Neural progenitor cell (in vitro differentiated cells): ENCODE measurements at regions not wholly inside any gene's neighbourhood (a gene's known extent, or its start where the extent isn't known, plus 50 kb on each side); places are given as distances from the start of the nearest gene placed in this dataset.

Experiments
- DNase-seq: peaks from one replicate; pipeline ENCODE4 v3.0.0-alpha.2; 2016; ENCODE audit warnings: low spot score
- H2AFZ ChIP-seq: fragments of 200-600 bp; sonication (generic); replicated peaks from 2 replicates; pipeline ENCODE4 v1.6.1; 2016; ENCODE audit warnings: antibody characterized with exemption
- H3F3A ChIP-seq: fragments of 200-600 bp; sonication (generic); 2 replicates; pipeline ENCODE4 v1.6.1; 2016; ENCODE audit warnings: antibody characterized with exemption, low read depth
- H3K27ac ChIP-seq: fragments of 200-600 bp; sonication (generic); 2 replicates; pipeline ENCODE4 v1.5.1; 2016; ENCODE audit warnings: mild to moderate bottlenecking
- H3K27me3 ChIP-seq: fragments of 200-600 bp; sonication (generic); 2 replicates; pipeline ENCODE4 v1.6.1; 2016; ENCODE audit warnings: mild to moderate bottlenecking, moderate library complexity
- H3K36me3 ChIP-seq: fragments of 200-600 bp; sonication (generic); 2 replicates; pipeline ENCODE4 v1.5.1; 2016
- H3K4me1 ChIP-seq: fragments of 200-600 bp; sonication (generic); 2 replicates; pipeline ENCODE4 v1.6.1; 2016; ENCODE audit warnings: mixed run types
- H3K4me2 ChIP-seq: fragments of 200-600 bp; sonication (generic); 2 replicates; pipeline ENCODE4 v1.6.1; 2016
- H3K4me3 ChIP-seq: fragments of 200-600 bp; sonication (generic); 2 replicates; pipeline ENCODE4 v1.5.1; 2016
- H3K79me2 ChIP-seq: fragments of 200-600 bp; sonication (generic); 2 replicates; pipeline ENCODE4 v1.6.1; 2016; ENCODE audit warnings: low read depth
- H3K9ac ChIP-seq: fragments of 200-600 bp; sonication (generic); 2 replicates; pipeline ENCODE4 v1.6.1; 2016
- H3K9me3 ChIP-seq: fragments of 200-600 bp; sonication (generic); 2 replicates; pipeline ENCODE4 v1.5.1; 2016; ENCODE audit warnings: low read depth
- H4K20me1 ChIP-seq: fragments of 200-600 bp; sonication (generic); 2 replicates; pipeline ENCODE4 v1.6.1; 2016; ENCODE audit warnings: low read depth
- H3K27ac Mint-ChIP-seq: 3 replicates; pipeline ENCODE4 v1.8.0; 2021; ENCODE audit warnings: mixed read lengths
- H3K27me3 Mint-ChIP-seq: 2 replicates; pipeline ENCODE4 v1.8.0; 2022; ENCODE audit warnings: low read depth, mild to moderate bottlenecking, inconsistent platforms, moderate library complexity, mixed read lengths; ENCODE audit not compliant: insufficient read depth
- H3K36me3 Mint-ChIP-seq: 3 replicates; pipeline ENCODE4 v1.8.0; 2021; ENCODE audit warnings: mixed read lengths
- H3K4me1 Mint-ChIP-seq: 3 replicates; pipeline ENCODE4 v1.8.0; 2021; ENCODE audit warnings: mixed read lengths
- H3K4me3 Mint-ChIP-seq: 3 replicates; pipeline ENCODE4 v1.8.0; 2021; ENCODE audit warnings: mild to moderate bottlenecking, moderate library complexity, mixed read lengths
- H3K9me3 Mint-ChIP-seq: 3 replicates; pipeline ENCODE4 v1.8.0; 2020; ENCODE audit warnings: mixed read lengths
- EZH2 ChIP-seq: fragments of 200-600 bp; sonication (generic); IDR thresholded peaks from 2 replicates; pipeline ENCODE4 v1.6.1; 2017; ENCODE audit warnings: antibody characterized with exemption, mild to moderate bottlenecking, moderate library complexity
- EZH2phosphoT487 ChIP-seq: fragments of 200-600 bp; sonication (generic); IDR thresholded peaks from 2 replicates; pipeline ENCODE4 v1.6.1; 2017; ENCODE audit warnings: antibody characterized with exemption
- TF ChIP-seq, protein P1 (sequence below): fragments of 200-600 bp; sonication (generic); IDR thresholded peaks from 2 replicates; pipeline ENCODE4 v1.5.1; 2017; ENCODE audit warnings: antibody characterized with exemption, mild to moderate bottlenecking

DNA sequence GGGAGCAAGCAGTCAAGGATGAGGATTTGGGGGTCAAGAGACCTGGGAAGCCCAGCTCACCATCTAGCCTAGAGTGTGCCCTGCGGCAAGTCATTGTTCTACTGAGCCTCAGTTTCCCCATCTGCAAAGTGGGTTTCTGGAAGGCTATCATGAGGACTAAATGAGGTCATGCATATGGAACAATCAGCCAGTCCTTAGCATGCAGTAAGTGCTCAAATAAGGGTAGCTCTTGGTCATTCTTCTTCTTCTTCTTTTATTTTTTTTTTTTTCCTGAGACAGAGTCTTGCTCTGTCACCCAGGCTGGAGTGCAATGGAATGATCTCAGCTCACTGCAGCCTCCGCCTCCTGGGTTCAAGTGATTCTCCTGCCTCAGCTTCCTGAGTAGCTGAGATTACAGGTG lies 99.9 kb upstream of the RUNX3 start:
- no peak overlapping the region for H3K4me2 ChIP-seq
- H3K4me1 Mint-ChIP-seq: peaks cover 8% of the 10 kb centered on the region
- H3K27me3 Mint-ChIP-seq: peaks cover 4% of the 10 kb centered on the region
- H3K4me3 Mint-ChIP-seq: no peak overlapping the region
- no peak for TF ChIP-seq EZH2phosphoT487
- TF ChIP-seq EZH2: no peak
- TF ChIP-seq, protein P1, sequence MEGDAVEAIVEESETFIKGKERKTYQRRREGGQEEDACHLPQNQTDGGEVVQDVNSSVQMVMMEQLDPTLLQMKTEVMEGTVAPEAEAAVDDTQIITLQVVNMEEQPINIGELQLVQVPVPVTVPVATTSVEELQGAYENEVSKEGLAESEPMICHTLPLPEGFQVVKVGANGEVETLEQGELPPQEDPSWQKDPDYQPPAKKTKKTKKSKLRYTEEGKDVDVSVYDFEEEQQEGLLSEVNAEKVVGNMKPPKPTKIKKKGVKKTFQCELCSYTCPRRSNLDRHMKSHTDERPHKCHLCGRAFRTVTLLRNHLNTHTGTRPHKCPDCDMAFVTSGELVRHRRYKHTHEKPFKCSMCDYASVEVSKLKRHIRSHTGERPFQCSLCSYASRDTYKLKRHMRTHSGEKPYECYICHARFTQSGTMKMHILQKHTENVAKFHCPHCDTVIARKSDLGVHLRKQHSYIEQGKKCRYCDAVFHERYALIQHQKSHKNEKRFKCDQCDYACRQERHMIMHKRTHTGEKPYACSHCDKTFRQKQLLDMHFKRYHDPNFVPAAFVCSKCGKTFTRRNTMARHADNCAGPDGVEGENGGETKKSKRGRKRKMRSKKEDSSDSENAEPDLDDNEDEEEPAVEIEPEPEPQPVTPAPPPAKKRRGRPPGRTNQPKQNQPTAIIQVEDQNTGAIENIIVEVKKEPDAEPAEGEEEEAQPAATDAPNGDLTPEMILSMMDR: no peak
- no peaks in the 10 kb centered on the region for H3K36me3 ChIP-seq
- H3K4me1 ChIP-seq: peaks cover 6% of the 10 kb centered on the region
- no peak overlapping the region for H3K4me3 ChIP-seq
- no peaks in the 10 kb centered on the region for H3F3A ChIP-seq
- no peaks in the 10 kb centered on the region for H4K20me1 ChIP-seq
- no peaks in the 10 kb centered on the region for H3K36me3 Mint-ChIP-seq
- no peak overlapping the region for H3K9ac ChIP-seq
- no peaks in the 10 kb centered on the region for H3K79me2 ChIP-seq
- DNase-seq: no peak
- no peak overlapping the region for H3K27ac ChIP-seq
- no peak overlapping the region for H3K27ac Mint-ChIP-seq
- no peaks in the 10 kb centered on the region for H3K9me3 Mint-ChIP-seq
- H3K9me3 ChIP-seq: no peaks in the 10 kb centered on the region
- H3K27me3 ChIP-seq: no peaks in the 10 kb centered on the region
- H2AFZ ChIP-seq: no peak overlapping the region

DNA sequence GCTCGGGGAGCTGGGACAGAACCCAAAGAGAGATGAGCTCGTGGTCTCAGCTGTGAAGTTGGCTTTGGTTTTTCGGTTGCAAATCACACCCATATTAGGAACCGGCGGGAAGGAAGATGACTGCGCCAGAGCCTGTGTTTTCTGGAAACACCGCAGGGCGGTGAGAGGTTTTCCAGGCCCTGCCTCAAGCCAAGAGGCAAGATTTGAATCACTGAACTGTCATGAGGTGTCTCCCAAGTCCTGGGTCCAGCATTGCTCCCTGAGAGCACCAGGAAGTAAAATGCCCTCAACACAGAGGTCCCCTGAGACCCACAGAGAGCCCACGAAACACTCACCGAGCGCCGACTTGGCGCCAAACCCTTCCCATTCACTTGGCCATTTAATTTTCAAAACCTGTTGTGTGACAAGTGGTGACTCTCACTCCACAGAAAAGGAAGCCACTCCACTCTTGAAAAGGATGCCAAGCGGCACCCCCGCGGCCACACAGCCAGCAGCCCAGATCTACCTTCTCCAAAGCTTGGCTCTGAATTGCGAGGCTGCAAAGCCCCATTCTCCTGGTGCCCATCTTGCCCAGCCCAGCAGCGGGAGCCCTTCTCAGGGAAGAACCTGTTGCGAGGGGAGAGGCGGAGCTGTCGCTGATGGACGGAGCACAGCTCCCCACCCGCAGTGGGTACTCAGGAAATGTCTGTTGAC lies 99.0 kb upstream of the RUNX3 start:
- TF ChIP-seq EZH2: no peak
- no peak for TF ChIP-seq EZH2phosphoT487
- TF ChIP-seq, protein P1: no peak
- H3K4me1 Mint-ChIP-seq: peaks cover 8% of the 10 kb centered on the region

DNA sequence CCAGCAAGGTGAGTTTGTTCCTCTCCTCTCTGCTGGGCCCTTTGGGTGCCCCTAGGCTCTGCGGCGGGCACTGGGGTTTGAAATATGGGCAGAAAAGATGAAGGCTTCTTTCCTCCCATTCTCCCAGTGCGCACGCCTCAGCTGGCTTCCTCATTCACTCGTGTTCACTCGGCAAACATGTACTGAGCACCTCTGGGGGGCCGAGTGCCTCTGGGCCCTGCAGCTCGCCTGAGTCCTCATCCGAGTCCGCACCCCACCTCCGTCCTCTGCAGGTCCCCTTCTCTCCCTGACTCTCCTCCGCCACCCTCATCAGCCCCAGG lies 98.5 kb upstream of the RUNX3 start:
- H3K9me3 Mint-ChIP-seq: no peaks in the 10 kb centered on the region
- Histone ChIP-seq H3K27me3 (no peaks in the 10 kb centered on the region), H3K27ac (no peak overlapping the region), H3K4me2 (no peak overlapping the region), H3F3A (no peaks in the 10 kb centered on the region), H3K4me1 (peaks cover 6% of the 10 kb centered on the region), H3K9ac (no peak overlapping the region), H4K20me1 (no peaks in the 10 kb centered on the region), H3K36me3 (no peaks in the 10 kb centered on the region), H2AFZ (no peak overlapping the region), H3K9me3 (no peaks in the 10 kb centered on the region), H3K4me3 (no peak overlapping the region), H3K79me2 (no peaks in the 10 kb centered on the region)
- no peak overlapping the region for H3K4me3 Mint-ChIP-seq
- H3K27me3 Mint-ChIP-seq: peaks cover 4% of the 10 kb centered on the region
- H3K4me1 Mint-ChIP-seq: peaks cover 8% of the 10 kb centered on the region
- no peak for DNase-seq
- no peak overlapping the region for H3K27ac Mint-ChIP-seq
- no peaks in the 10 kb centered on the region for H3K36me3 Mint-ChIP-seq
- TF ChIP-seq EZH2: no peak
- TF ChIP-seq, protein P1: no peak

More for the DNA sequence above, 99.0 kb upstream of the RUNX3 start:
- H3K27me3 ChIP-seq: no peaks in the 10 kb centered on the region
- peaks cover 6% of the 10 kb centered on the region for H3K4me1 ChIP-seq
- Mint-ChIP-seq H3K4me3 (no peak overlapping the region), H3K27ac (peak overlapping the region; percentile 53), H3K9me3 (no peaks in the 10 kb centered on the region), H3K36me3 (no peaks in the 10 kb centered on the region), H3K27me3 (peaks cover 4% of the 10 kb centered on the region)
- no peak overlapping the region for H2AFZ ChIP-seq
- DNase-seq: no peak
- H3F3A ChIP-seq: no peaks in the 10 kb centered on the region
- H3K9me3 ChIP-seq: no peaks in the 10 kb centered on the region
- no peaks in the 10 kb centered on the region for H3K79me2 ChIP-seq
- no peak overlapping the region for H3K9ac ChIP-seq
- H4K20me1 ChIP-seq: no peaks in the 10 kb centered on the region
- H3K27ac ChIP-seq: no peak overlapping the region
- H3K4me2 ChIP-seq: no peak overlapping the region
- no peaks in the 10 kb centered on the region for H3K36me3 ChIP-seq
- H3K4me3 ChIP-seq: no peak overlapping the region
